SK-N-SH treated with all-trans-retinoic acid at 6 μM for 48 hours (cell line): ENCODE measurements at regions not wholly inside any gene's neighbourhood (a gene's known extent, or its start where the extent isn't known, plus 50 kb on each side); places are given as distances from the start of the nearest gene placed in this dataset.

Experiments
- ARNTL ChIP-seq: fragments of 450-650 bp; formaldehyde crosslinking; IDR thresholded peaks from 2 replicates; pipeline ENCODE4 v1.5.0; 2020; ENCODE audit warnings: low read depth, mild to moderate bottlenecking, moderate library complexity, borderline replicate concordance
- CREB5 ChIP-seq: fragments of 250-450 bp; sonication (Bioruptor Pico); IDR thresholded peaks from 2 replicates; pipeline ENCODE4 v1.5.1; 2020; ENCODE audit warnings: low read depth, mild to moderate bottlenecking, moderate library complexity
- ESRRG ChIP-seq: fragments of 250-450 bp; sonication (Bioruptor Pico); IDR thresholded peaks from 2 replicates; pipeline ENCODE4 v1.6.1; 2021; ENCODE audit warnings: mild to moderate bottlenecking
- PATZ1 ChIP-seq: fragments of 250-450 bp; sonication (Bioruptor Pico); IDR thresholded peaks from 2 replicates; pipeline ENCODE4 v1.8.0; 2020; ENCODE audit warnings: mild to moderate bottlenecking, moderate library complexity, borderline replicate concordance
- RARB ChIP-seq: fragments of 250-450 bp; sonication (Bioruptor Pico); IDR thresholded peaks from 2 replicates; pipeline ENCODE4 v1.8.0; 2021; ENCODE audit warnings: mild to moderate bottlenecking, moderate library complexity
- ZFP3 ChIP-seq: fragments of 250-450 bp; sonication (Bioruptor Pico); IDR thresholded peaks from 2 replicates; pipeline ENCODE4 v1.5.0; 2020; ENCODE audit warnings: mild to moderate bottlenecking, moderate library complexity
- ZNF565 ChIP-seq: fragments of 450-650 bp; formaldehyde crosslinking; conservative IDR thresholded peaks from 2 replicates; pipeline ENCODE4 v1.5.0; 2020; ENCODE audit warnings: low read depth, mild to moderate bottlenecking, moderate library complexity
- ZNF70 ChIP-seq: fragments of 450-650 bp; formaldehyde crosslinking; IDR thresholded peaks from 2 replicates; pipeline ENCODE4 v1.5.0; 2020; ENCODE audit warnings: mild to moderate bottlenecking, moderate library complexity
- ZNF8 ChIP-seq: fragments of 450-650 bp; formaldehyde crosslinking; IDR thresholded peaks from 2 replicates; pipeline ENCODE4 v1.5.0; 2020; ENCODE audit warnings: mild to moderate bottlenecking, moderate library complexity

- TF ChIP-seq ESRRG (CRISPR knock-in tag) (no peak), ARNTL (no peak), ZNF565 (CRISPR knock-in tag) (no peak), CREB5 (CRISPR knock-in tag) (no peak), ZFP3 (no peak), PATZ1 (CRISPR knock-in tag) (no peak), ZNF8 (no peak), RARB (CRISPR knock-in tag) (no peak), ZNF70 (CRISPR knock-in tag) (no peak)
Observed at GRCh38 chr6:28816339-28816908, 107.4 kb downstream of the TRIM27 start.
